Esophagus squamous epithelium (tissue), 5 donors: ENCODE measurements at regions not wholly inside any gene's neighbourhood (a gene's known extent, or its start where the extent isn't known, plus 50 kb on each side); places are given as distances from the start of the nearest gene placed in this dataset.
"Not testable (repeated sequence)": the region's sequence is repeated elsewhere in the genome, so short reads cannot be mapped to it uniquely, and the experiment has no call there.

Experiments
- DNase-seq: peaks from one replicate; lab custom pipeline; 2025; lab: John Stamatoyannopoulos, UW
- H3K27ac ChIP-seq, 4 donors: fragments of 200-600 bp; sonication (generic); one replicate each; pipeline ENCODE4 v1.5.1; 2016 to 2019; ENCODE audit warnings: mild to moderate bottlenecking in 1 of 4
- H3K27me3 ChIP-seq, 4 donors: fragments of 200-600 bp; sonication (generic); 1 replicate in 3 of 4; 2 replicates in 1 of 4; pipeline versions ENCODE4 v1.5.1 to v1.6.0; 2017 to 2021; ENCODE audit warnings: antibody characterized with exemption in 1 of 4
- H3K36me3 ChIP-seq, 3 donors: fragments of 200-600 bp; sonication (generic); one replicate each; pipeline ENCODE4 v1.5.1; 2016 to 2019
- H3K4me1 ChIP-seq, 3 donors: fragments of 200-600 bp; sonication (generic); one replicate each; pipeline ENCODE4 v1.5.1; 2017 to 2019
- H3K4me3 ChIP-seq, 4 donors: fragments of 200-600 bp; sonication (generic); 1 replicate in 3 of 4; 2 replicates in 1 of 4; pipeline ENCODE4 v1.5.1; 2016 to 2019; ENCODE audit warnings: mild to moderate bottlenecking in 2 of 4, moderate library complexity in 1 of 4
- H3K9me3 ChIP-seq, 3 donors: fragments of 200-600 bp; sonication (generic); one replicate each; pipeline ENCODE4 v1.5.1; 2016 to 2019
- POLR2A ChIP-seq, 4 donors: fragments of 450-650 bp; IDR thresholded peaks; one replicate each; pipeline ENCODE4 v1.6.1; 2017; ENCODE audit warnings: antibody characterized with exemption in 4 of 4, mild to moderate bottlenecking in 4 of 4, moderate library complexity in 3 of 4
- WGBS, 2 donors: methylation state at CpG; one replicate each; pipeline ENCODE4 v1.1.5; 2018; 5-methylcytosine and 5-hydroxymethylcytosine counted together
- intact Hi-C: fragments of 100-400 bp; cut with DNase I; formaldehyde crosslinking; loops from one replicate; pipeline ENCODE4 v1.15.0; 2022
- TF ChIP-seq, protein P1 (sequence below), 6 experiments: fragments of 450-650 bp in 4 of 6; fragments of 200-600 bp in 2 of 6; sonication (generic) in 2 of 6; IDR thresholded peaks; one replicate each; pipeline ENCODE4 v1.5.1; 2016 to 2019; ENCODE audit warnings: antibody characterized with exemption in 6 of 6, mild to moderate bottlenecking in 4 of 6, moderate library complexity in 4 of 6
- donor health status: DM: yes; HTN: yes; CAD: no.

DNA sequence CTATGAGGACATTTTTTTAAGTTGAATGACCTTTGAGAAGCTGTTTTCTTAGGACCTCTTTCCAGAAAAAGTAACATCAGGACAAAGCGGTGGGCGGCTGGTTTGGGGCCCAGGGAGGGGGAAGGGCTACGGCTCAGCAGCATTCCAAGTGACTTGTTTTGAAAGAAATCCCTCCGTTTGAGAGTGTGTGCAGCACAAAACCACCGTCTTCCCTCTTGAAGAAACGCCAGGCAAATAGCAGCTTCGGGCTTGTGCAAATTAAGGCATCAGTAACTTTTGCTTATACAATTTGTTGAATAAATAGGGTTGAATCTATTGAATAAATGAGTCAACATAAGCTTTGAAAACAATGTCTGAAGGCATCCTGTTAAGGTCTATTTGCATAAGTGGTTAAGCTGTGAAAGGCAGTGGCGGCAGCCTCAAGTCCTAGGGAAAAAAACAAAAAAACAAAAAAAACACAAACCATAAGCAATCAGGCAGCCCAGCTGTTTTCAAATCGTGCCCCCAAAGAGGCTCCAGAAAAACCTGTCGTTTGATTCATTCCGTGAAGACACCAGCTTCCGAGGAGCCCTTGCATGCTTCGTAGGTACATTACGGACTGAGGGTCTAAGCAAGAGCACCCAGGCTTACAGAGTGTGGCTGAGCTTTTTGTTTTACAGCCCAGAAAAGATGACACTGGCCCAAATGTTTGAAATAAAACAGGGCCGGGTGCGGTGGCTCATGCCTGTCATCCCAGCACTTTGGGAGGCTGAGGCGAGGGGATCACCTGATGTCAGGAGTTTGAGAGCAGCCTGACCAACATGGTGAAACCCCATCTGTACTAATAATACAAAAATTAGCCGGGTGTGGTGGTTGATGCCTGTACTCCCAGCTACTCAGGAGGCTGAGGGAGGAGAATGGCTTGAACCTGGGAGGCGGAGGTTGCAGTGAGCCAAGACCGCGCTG, 103.7 kb downstream of the CRLF2 start:
- intact Hi-C loops, result no loop called here
- no peaks in the 10 kb centered on the region for H3K9me3 ChIP-seq
- H3K4me1 ChIP-seq, result no peaks in the 10 kb centered on the region
- peaks cover 0 to 42% (median 0%) of the 10 kb centered on the region in 4 donors for H3K27me3 ChIP-seq
- H3K27ac ChIP-seq, result no peak overlapping the region
- no peak overlapping the region for H3K4me3 ChIP-seq
- WGBS, 2 donors, result 31% methylated on average over 21 of the region's 21 CpGs
- no peak for DNase-seq
- no peaks in the 10 kb centered on the region for H3K36me3 ChIP-seq
- TF ChIP-seq, protein P1, sequence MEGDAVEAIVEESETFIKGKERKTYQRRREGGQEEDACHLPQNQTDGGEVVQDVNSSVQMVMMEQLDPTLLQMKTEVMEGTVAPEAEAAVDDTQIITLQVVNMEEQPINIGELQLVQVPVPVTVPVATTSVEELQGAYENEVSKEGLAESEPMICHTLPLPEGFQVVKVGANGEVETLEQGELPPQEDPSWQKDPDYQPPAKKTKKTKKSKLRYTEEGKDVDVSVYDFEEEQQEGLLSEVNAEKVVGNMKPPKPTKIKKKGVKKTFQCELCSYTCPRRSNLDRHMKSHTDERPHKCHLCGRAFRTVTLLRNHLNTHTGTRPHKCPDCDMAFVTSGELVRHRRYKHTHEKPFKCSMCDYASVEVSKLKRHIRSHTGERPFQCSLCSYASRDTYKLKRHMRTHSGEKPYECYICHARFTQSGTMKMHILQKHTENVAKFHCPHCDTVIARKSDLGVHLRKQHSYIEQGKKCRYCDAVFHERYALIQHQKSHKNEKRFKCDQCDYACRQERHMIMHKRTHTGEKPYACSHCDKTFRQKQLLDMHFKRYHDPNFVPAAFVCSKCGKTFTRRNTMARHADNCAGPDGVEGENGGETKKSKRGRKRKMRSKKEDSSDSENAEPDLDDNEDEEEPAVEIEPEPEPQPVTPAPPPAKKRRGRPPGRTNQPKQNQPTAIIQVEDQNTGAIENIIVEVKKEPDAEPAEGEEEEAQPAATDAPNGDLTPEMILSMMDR (IDR thresholded peaks at IDR 0.05), result no peak
- TF ChIP-seq POLR2A (IDR thresholded peaks at IDR 0.05), result no peak

DNA sequence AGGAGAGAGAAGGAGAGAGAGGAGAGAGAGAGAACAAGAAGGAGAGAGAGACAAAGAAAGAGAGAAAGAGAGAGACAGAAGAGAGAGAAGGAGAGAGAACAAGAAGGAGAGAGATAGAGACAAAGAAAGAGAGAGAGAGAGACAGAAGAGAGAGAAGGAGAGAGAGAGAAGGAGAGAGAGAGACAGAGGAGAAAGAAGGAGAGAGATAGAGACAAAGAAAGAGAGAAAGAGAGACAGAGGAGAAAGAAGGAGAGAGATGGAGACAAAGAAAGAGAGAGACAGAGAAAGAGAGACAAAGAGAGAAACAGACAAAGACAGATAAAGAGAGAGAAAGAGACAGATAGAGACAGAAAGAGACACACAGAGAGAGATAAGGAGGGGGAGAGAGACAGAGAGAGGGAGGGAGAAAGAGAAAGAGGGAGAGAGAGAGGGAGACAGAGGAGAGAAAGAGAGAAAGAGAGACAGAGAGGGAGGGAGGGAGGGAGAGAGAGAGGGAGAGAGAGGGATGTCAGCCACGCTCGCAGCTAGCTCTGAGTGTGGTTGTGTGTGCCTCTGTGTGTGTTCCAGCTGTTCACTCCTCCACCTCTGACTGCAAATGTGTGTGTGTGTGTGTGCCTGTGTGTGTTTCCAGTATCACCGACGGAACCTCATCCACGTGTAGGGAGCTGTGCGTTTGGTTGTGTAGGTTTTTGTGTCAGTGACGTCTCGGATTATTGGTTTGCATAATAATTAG, 105.8 kb downstream of the CRLF2 start:
- TF ChIP-seq POLR2A (IDR thresholded peaks at IDR 0.05), result no peak
- TF ChIP-seq, protein P1 (IDR thresholded peaks at IDR 0.05), result no peak
- Histone ChIP-seq H3K4me1 (no peaks in the 10 kb centered on the region), H3K9me3 (no peaks in the 10 kb centered on the region), H3K36me3 (no peaks in the 10 kb centered on the region), H3K27me3 (peaks cover 0 to 24% (median 0%) of the 10 kb centered on the region in 4 donors), H3K4me3 (no peak overlapping the region), H3K27ac (no peak overlapping the region)
- intact Hi-C loops, result no loop called here
- 15 to 19% methylated on average over 7 to 8 of the region's 8 CpGs for WGBS, 2 donors
- DNase-seq, result no peak

DNA sequence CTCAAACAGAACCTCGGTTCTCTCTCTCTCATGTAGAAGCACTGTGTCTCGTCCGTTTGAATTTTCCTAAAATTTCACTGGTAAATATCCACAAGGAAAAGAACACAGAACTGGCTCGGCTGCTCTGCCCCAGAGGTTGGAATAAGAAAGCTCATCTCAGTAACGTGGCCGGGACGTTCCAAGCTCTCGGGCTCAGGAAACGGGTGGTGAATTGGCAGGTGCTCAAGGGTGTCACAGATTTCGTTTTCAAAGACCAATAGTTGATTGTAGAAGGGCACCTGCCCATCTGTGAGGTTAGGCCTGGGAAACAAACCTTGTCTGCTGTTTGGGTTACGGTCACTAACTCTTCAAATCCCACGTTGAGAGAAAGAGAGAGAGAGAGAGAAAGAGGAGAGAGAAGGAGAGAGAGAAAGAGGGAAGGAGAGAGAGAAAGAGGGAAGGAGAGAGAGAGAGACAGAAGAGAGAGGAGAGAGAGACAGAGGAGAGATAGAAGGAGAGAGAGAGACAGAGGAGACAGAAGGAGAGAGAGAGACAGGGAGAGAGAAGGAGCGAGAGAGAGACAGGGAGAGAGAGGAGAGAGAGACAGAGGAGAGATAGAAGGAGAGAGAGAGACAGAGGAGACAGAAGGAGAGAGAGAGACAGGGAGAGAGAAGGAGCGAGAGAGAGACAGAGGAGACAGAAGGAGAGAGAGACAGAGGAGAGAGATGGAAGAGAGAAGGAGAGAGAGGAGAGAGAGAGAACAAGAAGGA, 106.6 kb downstream of the CRLF2 start:
- H3K27me3 ChIP-seq, result peaks cover 0 to 16% (median 0%) of the 10 kb centered on the region in 4 donors
- no peak for DNase-seq
- no peaks in the 10 kb centered on the region for H3K36me3 ChIP-seq
- intact Hi-C loops, result no loop called here
- H3K9me3 ChIP-seq, result no peaks in the 10 kb centered on the region
- TF ChIP-seq, protein P1 (IDR thresholded peaks at IDR 0.05), result no peak
- no peak for TF ChIP-seq POLR2A (IDR thresholded peaks at IDR 0.05)
- H3K4me3 ChIP-seq, result no peak overlapping the region
- H3K4me1 ChIP-seq, result no peaks in the 10 kb centered on the region
- 44% methylated on average over 14 of the region's 14 CpGs for WGBS, 2 donors
- no peak overlapping the region for H3K27ac ChIP-seq

DNA sequence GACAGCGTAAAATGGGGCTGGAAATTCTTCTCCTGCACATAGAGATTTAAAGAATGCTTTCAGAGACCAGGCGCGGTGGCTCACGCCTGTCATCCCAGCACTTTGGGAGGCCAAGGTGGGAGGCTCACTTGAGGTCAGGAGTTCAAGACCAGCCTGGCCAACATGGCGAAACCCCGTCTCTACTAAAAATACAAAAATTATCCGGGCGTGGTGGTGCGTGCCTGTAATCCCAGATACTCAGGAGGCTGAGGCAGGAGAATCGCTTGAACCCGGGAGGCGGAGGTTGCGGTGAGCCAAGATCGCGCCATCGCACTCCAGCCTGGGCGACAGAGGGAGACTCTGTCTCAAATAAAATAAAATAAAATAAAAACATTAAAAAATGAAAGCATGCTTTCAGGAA, 107.4 kb downstream of the CRLF2 start:
- peaks cover 0 to 16% (median 0%) of the 10 kb centered on the region in 4 donors for H3K27me3 ChIP-seq
- H3K4me1 ChIP-seq, H3K4me3 ChIP-seq, DNase-seq, H3K9me3 ChIP-seq, H3K36me3 ChIP-seq, H3K27ac ChIP-seq, intact Hi-C loops: not testable (repeated sequence)
- 89 to 91% methylated on average over 16 to 17 of the region's 17 CpGs for WGBS, 2 donors

DNA sequence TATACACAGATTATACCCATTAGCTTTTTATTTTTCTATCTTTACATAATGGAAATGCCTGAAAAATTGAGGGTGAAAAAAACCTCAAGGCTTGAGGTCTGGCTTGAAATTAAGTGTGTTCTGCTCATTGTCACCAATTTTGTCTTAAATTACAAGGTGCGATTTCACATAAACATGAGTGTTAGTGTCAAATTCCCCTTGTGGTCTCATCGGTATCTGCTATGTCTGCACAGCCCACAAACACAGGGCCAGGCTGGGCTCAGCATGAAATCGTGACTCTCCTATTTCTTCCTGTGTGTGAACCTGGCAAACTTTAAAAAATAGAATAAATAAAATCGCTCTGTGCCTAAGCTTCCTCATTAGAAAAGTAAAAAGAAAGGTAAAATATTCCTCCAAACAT, 109.1 kb downstream of the CRLF2 start:
- Histone ChIP-seq H3K27me3 (peaks cover 0 to 19% (median 0%) of the 10 kb centered on the region in 4 donors), H3K36me3 (no peaks in the 10 kb centered on the region), H3K27ac (no peak overlapping the region), H3K4me1 (no peaks in the 10 kb centered on the region), H3K4me3 (no peak overlapping the region), H3K9me3 (peaks cover 0 to under 1% (median 0%) of the 10 kb centered on the region in 3 donors)
- no peak for DNase-seq
- TF ChIP-seq POLR2A (IDR thresholded peaks at IDR 0.05), result no peak
- TF ChIP-seq, protein P1 (IDR thresholded peaks at IDR 0.05), result no peak
- intact Hi-C loops, result no loop called here
- WGBS, 2 donors, result 71 to 76% methylated on average over 4 of the region's 4 CpGs
